Fibroblast of pulmonary artery (primary cell): ENCODE measurements at regions not wholly inside any gene's neighbourhood (a gene's known extent, or its start where the extent isn't known, plus 50 kb on each side); places are given as distances from the start of the nearest gene placed in this dataset.

Experiments
- DNase-seq: peaks from one replicate; pipeline ENCODE4 v3.0.0-alpha.2; 2010; ENCODE audit warnings: low read depth
- H3K4me3 ChIP-seq: replicated peaks from 2 replicates; pipeline ENCODE4 v1.5.1; 2011; ENCODE audit warnings: low read depth, mild to moderate bottlenecking, control low read depth, low read length, moderate library complexity
- TF ChIP-seq, protein P1 (sequence below): IDR thresholded peaks from 2 replicates; pipeline ENCODE4 v1.5.1; 2011; ENCODE audit warnings: mild to moderate bottlenecking, control low read depth, low read length, inconsistent platforms; ENCODE audit errors: missing control alignments

DNA sequence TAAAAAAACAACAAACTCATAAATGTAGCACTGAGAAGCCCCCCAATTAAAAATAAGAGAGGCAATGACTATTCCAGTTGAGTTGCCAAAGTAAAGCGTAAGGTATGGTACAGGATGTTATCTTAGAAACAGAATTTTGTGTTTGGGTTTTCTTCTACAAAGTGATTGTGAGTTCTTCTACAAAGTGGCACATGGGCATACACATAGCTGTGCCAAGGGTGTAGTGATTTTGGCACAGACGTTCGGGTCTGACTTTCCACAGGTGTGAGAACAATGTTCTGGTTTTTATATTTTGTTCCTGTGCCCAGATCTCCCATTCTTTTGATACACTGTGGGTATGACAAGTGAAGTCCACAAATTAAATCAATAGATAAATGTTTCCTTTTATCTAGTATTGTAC is 190.1 kb upstream of the CSNK1A1L start:
- TF ChIP-seq, protein P1, sequence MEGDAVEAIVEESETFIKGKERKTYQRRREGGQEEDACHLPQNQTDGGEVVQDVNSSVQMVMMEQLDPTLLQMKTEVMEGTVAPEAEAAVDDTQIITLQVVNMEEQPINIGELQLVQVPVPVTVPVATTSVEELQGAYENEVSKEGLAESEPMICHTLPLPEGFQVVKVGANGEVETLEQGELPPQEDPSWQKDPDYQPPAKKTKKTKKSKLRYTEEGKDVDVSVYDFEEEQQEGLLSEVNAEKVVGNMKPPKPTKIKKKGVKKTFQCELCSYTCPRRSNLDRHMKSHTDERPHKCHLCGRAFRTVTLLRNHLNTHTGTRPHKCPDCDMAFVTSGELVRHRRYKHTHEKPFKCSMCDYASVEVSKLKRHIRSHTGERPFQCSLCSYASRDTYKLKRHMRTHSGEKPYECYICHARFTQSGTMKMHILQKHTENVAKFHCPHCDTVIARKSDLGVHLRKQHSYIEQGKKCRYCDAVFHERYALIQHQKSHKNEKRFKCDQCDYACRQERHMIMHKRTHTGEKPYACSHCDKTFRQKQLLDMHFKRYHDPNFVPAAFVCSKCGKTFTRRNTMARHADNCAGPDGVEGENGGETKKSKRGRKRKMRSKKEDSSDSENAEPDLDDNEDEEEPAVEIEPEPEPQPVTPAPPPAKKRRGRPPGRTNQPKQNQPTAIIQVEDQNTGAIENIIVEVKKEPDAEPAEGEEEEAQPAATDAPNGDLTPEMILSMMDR = no peak
- no peak for DNase-seq
- H3K4me3 ChIP-seq = no peak overlapping the region

DNA sequence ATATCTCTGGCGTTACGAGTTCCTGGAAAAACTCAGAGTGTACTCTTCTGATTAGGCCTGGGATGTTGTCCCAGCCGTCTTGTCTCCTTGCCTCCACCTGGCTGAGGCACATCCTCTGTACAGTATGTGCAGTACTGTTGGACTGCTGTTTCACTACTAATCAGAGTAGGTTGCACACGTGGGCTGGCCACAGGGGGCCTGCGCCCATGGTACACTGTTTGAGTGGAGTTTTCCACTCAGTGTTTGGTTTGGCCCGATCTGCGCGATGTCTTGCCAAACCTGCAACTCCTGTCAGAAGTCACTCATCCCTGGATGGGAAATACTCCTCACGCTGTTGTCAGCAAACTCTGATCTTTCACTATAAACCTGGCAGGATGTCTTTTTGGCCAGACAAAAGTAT is 189.6 kb upstream of the CSNK1A1L start:
- peak; percentile 67 for DNase-seq
- TF ChIP-seq, protein P1 = no peak
- no peak overlapping the region for H3K4me3 ChIP-seq

DNA sequence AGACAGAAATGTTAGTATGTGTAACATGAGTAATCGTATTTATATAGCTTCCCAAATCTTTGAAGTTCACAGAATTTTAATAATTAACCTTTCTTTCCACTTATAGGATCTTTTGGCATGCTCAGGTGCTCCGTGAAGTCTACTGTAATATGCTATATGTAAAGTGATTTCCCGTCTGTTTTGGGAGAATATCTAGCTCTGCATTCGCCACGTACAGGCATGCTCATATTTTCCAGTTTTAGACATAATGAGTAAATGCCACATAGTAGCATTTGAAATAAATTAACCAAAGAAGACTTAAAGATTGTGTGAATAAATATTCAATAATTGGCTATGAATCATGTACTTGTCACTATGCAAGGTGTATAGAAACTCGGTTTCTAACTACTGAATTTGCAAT is 189.0 kb upstream of the CSNK1A1L start:
- H3K4me3 ChIP-seq = no peak overlapping the region
- no peak for DNase-seq
- TF ChIP-seq, protein P1 = no peak

DNA sequence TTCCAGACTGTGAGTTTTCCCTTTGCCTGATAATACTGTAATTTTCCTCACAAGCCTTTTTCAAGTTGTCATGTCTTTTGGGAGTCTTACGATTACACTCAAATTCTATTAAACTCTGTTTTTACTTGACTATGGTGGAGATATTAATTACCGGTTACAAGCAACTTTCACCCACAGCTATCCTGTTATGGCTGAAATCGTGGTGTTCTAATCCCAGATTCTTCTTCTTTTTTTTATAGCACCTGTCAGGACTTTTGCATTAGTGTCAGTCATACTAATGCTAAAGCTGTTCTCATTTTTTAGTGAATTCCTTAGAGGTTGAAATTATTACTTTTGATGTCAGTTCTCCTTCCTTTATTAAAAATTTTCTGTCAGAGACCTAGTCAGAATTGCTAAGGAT is 187.8 kb upstream of the CSNK1A1L start:
- TF ChIP-seq, protein P1 = no peak
- H3K4me3 ChIP-seq = no peak overlapping the region
- no peak for DNase-seq

DNA sequence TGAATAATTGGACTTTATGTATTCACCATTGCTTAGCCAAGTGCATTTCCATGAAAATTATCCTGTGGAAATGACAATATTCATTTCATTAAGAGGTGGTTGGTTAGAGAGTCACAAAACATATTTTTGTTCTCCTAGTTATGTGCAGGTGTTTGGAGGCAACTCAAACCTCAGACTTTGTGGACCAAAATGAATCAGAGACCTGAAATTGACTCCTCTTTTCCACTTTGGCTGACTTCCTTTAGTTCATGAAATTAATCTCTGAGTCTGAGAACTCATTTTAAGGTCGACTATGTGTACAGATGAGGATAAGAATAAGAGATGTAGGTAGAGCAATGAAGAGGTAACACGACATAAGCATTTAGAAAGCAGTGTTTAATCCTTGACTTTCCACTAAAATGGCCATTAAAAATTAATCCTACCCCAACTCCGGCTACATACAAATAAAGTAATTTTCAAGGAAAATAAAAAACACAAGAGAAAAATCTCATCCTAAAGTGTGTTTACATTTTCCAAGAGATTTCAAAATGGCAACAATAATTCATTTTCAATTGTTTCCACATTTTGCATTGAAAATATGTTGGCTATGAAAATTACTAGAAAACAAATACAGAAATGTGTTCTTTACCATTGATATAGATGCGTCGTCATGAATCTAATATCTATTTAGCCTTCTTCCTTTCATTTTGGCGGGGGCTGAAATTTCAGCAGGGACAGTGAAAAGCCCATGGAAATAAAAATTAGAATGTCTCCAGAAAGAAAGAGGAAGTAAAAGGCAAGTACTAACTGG is 185.4 kb upstream of the CSNK1A1L start:
- no peak overlapping the region for H3K4me3 ChIP-seq
- DNase-seq = no peak
- TF ChIP-seq, protein P1 = no peak

DNA sequence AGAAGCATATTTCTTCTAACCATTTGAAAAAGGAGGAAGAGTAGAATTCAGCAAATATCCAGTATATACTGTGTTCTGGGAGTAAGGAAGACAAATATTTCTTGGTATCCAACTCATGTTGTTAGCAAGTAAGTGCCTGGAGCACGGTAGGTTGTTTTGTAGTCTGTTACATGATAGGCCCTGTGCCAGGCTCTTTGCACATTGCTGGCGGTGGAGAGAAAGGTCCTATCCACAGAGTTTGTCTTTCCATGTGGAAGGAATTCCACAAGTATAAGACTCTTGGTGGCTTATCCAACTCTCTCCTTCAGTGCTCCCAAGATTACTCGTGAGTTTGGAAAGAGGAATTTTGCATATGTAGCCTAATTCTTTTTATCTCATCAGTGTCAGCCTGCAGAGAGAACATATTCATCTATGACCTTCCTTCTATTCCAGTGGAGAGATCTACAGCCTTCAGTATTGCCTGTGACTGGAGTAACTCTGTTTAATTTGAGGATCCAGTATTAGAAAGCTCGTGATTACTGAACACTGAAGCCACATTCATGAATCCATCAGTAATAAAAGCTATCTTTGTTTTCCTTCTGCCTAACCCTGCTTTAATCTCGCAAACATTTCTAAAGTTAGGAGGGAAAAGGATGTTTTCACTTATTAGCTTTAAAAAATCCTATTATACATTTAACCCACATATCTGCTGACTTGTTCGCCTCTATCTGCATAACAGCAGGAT is 183.9 kb upstream of the CSNK1A1L start:
- TF ChIP-seq, protein P1 = no peak
- H3K4me3 ChIP-seq = no peak overlapping the region
- DNase-seq = no peak
